GM21529 (cell line): ENCODE measurements at regions not wholly inside any gene's neighbourhood (a gene's known extent, or its start where the extent isn't known, plus 50 kb on each side); places are given as distances from the start of the nearest gene placed in this dataset.

Experiments
- ATAC-seq: cut with Tn5 transposase; IDR thresholded peaks from one replicate; pipeline ENCODE4 v1.9.1; 2021; ENCODE audit not compliant: unreplicated experiment

DNA sequence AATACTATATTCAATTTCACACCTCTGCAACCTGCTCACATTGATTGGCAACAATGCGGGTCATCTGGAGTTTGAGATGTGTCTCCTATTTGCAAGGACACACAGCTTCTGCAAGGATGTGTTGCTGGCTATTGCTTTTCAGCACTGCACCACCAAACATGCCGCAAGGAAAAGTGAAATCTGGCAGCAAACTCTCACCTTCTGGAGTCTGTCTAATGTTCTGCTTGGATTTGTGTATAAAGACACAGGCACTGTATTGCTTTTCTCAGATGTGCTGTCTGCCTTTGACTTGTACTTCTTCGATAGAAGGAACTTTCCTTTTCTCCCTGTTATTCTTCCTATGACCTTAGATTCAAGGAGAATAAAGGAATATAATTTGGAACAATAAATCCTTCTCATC is 138.6 kb upstream of the EPHA4 start:
- ATAC-seq, result no peak

DNA sequence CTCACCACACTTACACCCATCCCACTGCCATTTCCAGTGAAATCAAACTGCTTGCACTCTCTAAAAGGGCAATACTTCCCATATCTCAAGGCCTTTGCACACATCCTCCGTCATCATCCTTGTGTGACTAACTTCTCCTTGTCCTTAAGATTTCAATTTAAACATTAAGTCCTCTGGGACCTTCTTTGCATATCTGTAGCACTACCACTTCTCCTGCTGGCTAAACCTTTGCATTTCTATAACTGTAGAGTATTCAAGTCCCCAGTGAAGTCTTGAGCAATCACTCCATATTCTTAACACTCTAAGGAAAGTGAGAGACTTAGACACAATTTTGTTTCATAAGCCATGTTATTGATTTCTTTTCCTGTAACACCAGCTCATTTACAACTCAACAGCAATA is 136.8 kb upstream of the EPHA4 start:
- ATAC-seq, result no peak

DNA sequence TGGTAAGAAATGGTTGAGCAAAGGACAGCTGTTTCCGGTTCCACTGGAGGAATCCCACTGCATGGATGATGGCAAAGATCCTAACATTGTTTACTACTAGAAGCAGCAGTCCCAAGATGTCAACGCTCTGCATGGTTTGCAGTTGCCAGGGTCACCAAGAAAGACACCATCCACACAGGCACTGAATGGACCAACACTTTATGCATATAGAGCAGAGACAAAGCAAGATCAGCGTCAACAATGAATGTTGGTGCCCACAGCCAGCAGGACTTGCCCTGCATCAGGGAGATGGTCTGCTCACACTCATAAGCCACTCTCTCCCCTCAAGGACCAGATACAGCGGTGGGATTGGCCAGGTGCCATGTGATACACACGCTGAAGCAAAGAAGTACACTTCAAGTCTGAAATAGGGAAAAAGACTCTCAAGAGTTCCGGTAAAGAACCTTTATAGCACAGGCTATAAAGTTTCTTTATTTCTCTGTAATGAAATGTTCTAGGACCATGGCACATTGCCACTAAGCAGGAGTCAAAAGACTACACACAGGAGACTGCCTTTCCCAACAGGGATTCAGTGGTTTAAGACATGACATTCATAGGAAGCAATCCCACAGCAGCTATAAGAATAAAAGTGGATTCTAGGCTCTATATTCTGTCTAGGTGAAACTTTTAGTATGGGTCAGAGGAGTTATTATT is 133.2 kb upstream of the EPHA4 start:
- no peak for ATAC-seq

DNA sequence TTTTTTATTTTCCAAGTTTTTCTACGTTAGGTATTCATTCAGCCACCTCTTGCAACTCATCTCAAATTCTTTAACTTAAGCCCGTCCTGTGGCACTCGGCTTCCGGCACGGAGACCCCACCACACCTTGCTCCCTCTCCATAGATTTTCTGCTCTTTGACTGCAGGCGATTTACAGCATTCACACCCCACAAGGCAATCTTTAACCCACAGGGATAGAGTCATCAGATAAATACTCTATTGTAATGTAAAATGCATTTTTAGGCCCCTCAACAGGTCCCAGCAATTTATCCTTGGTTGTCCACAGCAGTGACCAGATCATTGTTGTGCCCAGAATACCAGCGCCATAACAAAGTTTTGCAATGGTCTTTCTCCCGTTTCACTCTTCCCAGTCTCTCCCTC is 132.3 kb upstream of the EPHA4 start:
- ATAC-seq, result no peak

DNA sequence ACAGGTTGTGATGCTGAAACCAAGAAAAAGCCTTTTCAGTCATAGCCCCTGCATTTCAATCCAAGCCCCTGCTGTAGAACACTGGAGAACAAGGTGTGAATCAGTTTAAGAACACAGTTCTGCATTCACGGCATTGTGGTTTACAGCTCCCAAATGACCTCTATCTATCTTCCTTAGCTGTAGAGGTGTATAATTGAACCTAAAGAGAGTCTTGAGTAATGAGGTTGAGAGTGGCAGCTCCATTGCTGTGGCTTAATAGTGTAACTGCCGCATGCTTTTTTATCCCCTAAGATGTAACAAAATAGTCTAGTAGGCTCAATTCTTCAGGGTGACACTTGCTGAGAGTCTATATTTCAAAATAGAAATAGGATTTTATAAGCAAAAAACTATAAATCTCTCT is 121.3 kb upstream of the EPHA4 start:
- ATAC-seq, result no peak

DNA sequence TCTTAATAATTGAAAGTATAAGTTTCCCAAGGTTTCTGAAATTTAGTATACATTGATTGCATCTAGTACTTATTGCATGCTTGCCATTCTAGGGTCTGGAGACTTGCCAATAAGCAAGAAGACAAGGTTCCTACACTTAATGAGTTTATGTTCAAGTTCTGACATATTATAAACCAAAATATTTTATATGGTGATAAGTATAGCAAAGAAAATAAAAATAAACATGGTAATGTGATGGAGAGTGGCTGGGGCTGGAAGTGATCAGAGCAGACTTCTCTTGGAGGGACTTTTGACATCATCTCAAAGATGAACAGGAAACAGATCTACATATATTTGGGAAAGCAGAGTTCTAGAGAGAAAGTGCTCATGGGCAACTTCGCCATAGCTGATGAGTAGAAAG is 119.5 kb upstream of the EPHA4 start:
- ATAC-seq, result no peak

DNA sequence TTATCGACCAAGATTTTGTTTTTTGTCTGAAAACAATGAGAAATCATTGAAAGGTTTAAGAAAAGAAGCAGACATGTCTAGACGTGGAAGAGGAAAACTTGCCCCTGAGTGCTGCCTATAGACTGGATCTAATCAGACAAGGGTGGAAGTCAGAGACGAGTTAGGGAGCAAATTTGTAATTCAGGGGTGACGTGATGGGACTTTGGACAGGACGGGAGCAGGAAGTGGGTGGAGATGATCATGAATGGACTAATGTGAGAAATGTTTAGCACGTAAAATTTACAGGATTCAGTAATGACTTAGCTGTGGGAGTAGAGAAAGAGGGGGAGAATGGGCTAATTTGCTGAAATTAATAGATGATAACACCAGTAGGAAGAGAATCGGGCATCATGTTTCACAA is 117.0 kb upstream of the EPHA4 start:
- ATAC-seq, result no peak

DNA sequence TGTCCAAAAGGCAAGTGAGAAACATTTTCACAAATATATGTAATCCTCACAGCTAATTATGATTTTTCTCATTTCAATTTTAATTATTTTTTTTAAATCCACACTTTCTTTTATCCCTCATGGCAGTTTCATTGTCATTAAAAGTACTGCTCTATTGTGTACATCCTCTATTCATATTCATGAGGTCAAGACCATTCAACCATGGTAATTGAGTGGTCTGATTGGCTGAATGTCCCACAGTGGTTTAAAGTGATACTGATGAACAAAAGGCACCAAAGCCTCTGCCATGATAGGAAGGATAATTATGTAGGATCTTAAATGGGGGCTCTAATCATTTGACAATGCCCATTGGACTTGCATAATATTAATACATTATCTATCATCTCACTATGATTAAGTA is 108.4 kb upstream of the EPHA4 start:
- ATAC-seq, result no peak

DNA sequence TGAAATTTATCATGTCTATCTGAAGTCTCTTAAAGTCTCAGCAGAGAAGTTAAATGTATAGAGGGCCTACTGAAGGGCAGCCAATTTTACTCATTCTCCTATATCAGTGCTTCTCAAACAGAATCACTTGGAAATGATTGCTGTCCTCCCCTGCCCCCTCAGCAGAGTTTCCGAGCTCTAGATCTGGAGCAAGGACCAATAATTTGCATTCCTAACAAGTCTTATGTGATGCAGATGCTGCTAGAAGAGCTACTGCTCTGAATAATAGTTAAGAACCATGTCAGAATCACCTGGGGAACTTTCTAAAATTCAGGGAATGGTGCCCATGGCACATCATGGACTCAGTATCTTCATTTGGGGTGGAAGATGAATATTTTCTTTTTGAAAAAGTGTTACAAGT is 105.6 kb upstream of the EPHA4 start:
- no peak for ATAC-seq

DNA sequence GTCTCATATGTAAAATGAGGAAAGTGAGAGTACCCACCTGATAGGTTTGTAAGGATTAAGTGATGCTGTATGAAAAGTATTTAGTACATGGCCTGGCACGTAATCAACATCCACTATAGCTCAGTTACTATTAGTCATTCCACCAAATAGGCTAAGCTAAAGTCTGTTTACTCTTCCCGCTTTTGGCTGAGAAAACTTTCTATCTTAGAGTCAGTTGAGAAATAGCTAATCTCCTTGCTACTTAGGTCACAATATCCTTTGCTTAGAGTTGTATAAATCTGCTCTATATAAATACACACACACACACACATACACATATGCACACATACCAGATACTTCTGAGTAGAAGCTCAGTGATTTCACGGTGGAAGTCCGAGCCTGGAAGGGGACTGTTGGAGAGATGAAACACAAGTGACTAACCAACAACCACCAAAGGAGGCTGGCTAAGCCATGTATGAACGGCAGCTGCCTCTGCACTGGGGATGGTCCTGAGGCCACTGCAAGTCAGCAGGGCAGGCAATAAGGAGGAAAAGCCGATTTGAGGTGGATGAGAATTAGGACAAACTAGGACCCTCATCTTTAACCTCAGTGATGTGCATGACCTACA is 104.6 kb upstream of the EPHA4 start:
- no peak for ATAC-seq

DNA sequence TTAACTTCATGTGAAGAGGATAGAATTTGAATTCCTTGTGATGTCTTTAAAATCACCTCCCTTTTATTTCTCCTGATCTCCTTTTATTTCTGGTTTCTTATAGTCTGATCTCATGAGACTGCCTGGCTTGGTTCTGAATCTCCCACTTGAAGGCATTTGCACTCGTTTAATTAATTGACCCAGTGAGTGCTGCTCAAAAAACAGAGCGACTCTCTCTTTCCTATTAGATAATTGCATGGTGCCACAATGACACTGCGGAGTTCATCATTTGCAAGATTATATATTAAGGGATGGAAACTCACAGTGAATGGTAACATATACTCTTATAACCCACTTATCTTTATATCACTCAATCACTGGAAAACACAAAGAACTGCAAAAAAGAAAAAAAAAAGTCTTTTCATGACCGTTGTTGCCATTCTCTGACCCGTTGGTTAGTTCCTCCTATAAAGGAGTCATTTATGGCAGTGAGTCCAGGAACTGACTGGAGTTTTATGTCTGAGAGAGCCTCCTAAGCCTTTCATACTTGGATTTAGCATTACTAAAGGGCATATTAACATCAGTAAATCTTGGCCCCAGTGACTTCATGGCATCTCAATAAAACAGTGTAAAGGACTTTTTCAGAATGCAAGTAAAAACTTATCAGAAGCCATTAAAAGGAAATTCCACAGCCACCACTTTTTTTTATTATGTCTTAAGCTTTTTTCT is 103.3 kb upstream of the EPHA4 start:
- ATAC-seq, result no peak

DNA sequence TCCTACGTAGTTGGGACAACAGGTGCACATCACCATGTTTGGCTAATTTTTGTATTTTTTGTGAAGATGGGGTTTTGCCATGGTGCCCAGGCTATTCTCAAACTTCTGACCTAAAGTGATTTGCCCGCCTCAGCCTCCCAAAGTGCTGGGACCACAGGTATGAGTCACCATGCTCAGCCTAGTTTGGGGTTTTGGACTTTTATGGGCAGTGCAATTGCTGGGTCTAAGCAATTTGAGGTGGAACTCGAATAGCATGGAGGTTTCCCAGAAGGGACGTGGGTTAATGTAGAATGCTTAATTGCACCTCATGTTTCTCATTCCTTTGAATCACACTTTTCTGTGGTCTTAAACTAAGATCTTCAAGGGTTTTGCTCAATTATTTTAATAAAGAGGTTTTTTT is 102.3 kb upstream of the EPHA4 start:
- no peak for ATAC-seq

DNA sequence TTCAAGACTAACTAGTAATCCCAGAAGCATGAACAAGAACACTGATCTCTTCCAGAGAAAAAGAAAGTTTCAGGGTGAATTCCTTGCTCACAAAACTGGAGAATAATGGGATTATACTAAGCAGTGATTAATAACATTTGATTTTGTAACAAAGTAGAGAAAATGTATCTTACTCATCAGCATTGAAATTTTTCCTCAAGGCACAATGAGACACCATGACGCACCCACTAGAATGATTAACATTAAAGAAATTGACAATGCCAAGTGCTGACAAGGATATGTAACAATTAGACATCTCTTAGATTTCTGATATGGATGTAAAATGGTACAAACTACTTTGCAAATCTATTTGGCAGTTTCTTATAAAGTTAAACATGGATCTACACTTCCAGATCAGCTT is 101.1 kb upstream of the EPHA4 start:
- no peak for ATAC-seq

DNA sequence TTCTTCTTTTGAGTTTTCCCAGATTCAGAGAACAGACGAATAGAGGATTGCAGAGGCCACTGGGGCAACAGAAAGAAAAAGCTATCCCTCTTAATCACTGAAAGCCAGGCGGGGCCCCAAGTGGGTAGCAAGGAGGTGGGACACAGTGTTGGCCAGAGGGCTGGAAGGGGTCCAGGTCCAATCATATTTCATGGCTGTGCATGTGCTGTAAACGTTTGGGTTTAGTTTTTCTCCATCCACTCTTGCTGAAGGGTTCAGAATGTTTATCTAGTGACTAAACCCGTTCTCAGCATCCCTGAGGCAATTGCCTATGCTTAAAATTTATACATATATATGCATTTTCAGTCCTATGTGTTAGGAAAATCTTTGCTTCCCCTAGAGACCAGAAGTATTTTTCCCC is 99.4 kb upstream of the EPHA4 start:
- no peak for ATAC-seq

DNA sequence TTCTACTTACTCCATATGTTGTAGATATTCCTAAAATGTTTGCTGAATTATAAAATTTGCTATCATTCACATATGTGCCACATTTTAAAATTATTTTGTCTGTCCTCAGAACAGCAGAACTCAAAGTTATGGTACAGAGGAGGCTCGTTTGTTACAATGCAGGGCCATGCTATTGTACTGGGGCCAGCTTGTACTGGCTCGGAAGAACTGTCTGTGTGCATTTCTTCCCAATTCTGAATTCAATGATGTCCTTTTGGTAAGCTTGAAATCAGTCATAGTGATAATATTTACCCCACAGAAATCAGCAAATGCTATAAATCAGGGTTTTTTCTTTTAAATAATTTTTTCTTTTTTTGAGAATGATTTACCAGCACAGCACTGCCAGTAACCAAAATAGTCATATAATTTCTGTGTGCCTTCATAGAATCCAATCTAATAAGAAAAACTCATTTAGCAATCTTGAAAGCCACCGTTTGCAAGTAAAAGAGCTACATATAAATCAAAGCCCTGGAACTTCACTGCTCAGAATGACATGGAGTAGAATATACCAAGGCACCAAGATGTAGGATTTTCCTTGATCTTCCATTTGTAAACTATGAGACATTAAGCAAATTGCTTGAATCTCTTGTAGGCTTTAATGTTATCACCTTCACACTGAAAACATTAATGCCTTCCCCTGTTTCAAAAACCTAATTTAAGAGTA is 90.7 kb upstream of the EPHA4 start:
- ATAC-seq, result no peak

DNA sequence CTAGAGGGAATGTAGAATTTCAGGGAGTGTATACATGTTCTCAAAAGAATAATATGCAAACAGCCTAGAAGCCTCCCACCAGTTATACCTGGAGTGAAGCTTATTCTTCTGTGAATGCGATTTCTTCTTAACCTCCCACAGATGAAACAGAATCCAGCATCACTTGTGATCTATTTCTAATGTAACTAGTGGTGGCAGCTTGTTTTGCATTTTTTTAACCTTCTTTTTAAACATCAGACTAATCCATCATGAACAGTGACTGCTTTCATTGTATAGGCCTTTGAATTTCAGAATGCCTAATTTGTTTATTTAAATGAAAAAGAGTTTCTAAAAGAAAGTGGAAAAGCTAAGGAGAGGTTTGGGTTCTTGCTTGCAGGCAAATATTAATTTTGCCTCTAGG is 85.7 kb upstream of the EPHA4 start:
- no peak for ATAC-seq

DNA sequence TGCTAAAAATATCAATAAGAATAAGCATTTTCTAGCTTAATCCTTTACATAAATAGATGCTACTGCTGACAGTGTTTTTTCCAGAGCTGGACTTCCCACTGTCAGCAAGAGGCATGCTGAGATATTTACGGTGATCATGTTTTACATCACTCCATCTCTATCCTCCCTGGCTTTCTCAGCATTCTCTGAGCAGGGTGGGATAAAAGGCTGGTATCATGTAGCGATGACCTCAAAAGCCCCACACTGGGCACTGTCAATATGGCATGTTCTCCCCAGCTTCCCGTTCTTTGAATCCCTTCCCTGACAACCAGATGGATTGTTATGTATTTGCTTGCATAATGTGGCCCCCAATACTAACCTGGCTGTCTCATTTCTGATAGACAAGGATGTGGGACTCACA is 83.2 kb upstream of the EPHA4 start:
- ATAC-seq, result no peak

DNA sequence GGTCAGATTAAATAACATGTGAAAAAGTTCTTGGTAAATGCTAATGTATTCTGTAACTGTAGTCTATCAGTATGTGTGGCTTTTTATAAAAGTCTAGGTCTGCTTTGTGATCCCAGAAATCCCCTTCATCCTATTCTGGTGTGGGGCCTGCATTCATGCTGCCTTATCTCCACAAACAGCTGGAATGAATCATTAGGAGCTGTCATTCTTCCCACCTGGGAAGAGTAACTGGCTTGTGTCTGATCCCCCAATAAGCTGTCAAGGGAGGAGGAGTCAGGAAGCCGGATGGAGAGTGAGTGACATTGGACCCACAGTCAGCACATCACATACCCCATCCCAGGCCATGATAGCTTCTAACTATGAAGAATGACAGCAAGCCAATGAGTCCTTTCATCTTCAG is 81.1 kb upstream of the EPHA4 start:
- no peak for ATAC-seq

DNA sequence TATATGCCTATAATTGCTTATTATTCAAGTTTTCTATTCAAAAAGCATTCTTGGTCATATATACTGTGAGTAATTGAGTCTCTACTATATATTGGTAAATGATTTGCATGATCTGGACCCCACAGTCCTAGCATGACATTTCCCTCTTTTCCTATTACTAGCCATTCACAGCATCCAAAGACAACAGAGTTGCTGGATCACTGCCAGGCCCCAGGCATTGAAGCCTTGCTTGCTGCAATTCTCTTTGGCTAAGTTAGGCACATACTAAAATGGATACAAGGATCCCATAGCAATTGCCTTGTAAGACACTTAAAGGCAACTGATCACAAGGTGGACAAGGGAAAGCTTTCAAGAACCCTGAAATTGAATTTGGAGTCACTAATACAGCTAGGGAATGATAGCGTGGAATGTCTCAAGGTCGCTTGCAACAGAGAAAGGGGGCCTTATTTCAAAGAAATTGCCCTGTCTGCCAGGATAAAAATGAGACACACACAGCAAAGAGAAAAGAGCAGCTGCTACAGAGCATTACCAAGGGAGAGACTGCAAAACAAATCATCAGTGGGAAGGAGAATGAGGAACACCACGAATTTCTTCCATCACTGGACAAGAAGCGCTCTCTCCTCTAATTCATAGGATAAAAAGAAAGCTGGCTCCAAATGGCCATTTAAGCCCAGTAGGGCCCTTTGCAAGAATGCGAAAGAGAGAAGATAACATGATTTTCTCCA is 77.1 kb upstream of the EPHA4 start:
- no peak for ATAC-seq

DNA sequence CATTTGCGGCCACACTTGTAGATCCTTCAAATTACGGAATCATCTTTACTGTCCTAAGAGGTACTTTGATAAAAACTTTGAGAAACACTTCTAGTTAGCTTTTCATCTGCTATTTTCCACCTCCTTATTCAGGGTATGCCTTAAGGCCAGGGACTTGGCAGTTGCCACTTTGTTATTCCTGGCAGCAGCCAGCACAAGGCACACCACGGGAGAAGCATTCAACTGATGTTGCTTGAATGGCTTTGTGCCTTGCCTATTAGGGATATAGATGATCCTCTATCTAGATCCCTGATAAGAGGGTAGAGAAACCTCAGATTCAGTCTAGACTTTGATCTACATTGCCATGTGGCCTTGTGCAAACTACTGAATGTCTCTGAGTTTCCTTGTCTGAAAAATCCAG is 70.3 kb upstream of the EPHA4 start:
- ATAC-seq, result no peak

DNA sequence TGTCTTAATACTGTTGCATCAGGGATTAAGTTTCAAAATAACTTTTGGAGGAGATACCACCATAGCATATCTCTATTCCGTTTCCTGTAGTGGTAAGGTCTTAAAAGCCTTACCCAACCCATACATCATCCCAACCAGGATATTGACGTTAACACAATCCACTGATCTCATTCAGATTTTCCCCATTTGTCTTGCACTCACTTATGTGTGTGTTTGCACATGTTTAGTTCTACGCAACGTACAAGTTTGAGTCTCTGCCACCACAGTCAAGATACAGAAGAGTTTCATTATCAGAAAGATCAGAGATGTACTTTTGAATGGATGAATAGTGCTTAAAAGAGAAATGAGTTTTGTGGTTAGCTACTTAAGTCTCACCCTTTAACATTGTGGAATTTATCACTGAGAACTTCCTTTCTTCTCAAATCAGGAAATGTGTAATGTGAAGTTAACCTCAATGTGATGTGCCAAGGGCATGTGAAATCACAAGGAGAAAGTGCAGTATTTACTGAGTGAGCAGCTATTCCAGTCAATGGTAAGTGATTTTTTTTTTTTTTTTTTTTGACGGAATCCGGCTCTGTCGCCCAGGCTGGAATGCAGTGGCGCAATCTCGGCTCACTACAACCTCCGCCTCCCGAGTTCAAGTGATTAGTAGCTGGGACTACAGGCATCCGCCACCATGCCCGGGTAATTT is 69.2 kb upstream of the EPHA4 start:
- no peak for ATAC-seq
